ENCODE measurements at regions not wholly inside any gene's neighbourhood (a gene's known extent, or its start where the extent isn't known, plus 50 kb on each side); places are given as distances from the start of the nearest gene placed in this dataset.

DNA sequence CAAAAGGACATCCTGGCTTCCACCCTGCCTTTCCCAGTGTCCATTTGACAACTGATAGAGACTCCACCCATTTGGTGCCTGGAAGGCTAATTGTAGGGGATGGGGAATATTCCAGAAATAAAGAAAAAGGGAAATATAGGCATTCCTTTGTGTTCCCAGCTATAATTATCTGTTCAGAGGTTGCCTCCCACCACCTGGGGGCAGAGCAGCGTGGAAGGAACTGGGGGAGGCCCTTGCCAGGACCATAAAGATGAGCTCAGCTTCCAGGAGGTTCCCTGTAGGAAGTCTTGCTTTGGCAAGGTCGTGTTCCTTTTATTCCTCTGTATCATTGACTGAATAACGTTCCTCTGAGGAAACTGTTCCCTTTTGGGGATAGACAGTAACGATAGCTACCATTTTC, 214.7 kb downstream of the TFAP2C start:
- TF ChIP-seq, protein P1, sequence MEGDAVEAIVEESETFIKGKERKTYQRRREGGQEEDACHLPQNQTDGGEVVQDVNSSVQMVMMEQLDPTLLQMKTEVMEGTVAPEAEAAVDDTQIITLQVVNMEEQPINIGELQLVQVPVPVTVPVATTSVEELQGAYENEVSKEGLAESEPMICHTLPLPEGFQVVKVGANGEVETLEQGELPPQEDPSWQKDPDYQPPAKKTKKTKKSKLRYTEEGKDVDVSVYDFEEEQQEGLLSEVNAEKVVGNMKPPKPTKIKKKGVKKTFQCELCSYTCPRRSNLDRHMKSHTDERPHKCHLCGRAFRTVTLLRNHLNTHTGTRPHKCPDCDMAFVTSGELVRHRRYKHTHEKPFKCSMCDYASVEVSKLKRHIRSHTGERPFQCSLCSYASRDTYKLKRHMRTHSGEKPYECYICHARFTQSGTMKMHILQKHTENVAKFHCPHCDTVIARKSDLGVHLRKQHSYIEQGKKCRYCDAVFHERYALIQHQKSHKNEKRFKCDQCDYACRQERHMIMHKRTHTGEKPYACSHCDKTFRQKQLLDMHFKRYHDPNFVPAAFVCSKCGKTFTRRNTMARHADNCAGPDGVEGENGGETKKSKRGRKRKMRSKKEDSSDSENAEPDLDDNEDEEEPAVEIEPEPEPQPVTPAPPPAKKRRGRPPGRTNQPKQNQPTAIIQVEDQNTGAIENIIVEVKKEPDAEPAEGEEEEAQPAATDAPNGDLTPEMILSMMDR (IDR thresholded peaks at IDR 0.05): no peak
- TF ChIP-seq ZFX (IDR thresholded peaks at IDR 0.05; ENCODE audit: borderline replicate concordance): no peak
- no peak overlapping the region for H3K27ac ChIP-seq

DNA sequence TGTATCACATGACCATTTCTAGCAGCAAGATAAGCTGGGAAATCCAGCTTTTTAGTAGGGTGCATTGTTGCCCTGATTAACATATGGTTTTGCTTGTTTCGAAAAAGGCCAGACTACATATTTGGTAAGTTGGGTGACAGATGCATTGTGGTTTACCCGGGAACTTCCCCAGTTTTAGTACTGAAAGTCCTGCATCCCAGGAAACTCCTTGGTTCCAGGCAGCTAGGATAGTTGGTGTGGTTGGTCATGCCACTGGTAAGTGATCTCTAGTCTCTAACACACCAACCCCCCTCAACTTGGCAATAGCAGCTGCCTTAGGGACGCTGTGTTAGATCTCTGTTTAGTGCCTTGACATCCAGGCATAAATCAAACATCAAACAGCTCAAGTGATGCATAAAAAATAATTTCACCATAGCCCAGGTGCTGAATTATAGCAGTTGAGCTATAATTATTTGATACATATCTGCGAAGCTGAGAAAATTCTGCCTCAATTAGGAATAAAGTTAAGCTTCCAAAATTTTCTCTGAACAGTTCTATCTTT, 216.5 kb downstream of the TFAP2C start:
- TF ChIP-seq ZFX (IDR thresholded peaks at IDR 0.05; ENCODE audit: borderline replicate concordance): no peak
- TF ChIP-seq, protein P1 (IDR thresholded peaks at IDR 0.05): no peak
- no peak overlapping the region for H3K27ac ChIP-seq

DNA sequence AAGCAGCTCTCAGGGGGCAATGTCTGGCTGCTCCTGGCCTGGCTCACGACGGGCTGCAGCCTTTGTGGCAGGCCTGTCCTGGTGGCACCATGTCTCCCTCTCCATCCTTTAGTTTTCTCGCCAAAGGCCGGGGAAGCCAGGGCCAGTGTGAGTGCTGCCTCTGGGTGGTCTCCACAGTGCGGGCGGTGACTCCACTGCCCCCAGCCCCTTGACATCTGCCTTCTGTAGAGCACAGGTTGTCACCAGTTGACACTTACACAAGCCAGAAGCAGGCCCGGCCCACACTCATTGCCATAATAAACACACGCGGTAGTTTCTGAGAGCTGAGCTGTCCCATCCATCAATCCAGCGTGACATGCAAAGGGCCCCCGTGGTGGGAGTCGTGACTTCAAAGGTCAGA, 219.5 kb downstream of the TFAP2C start:
- no peak overlapping the region for H3K27ac ChIP-seq
- TF ChIP-seq, protein P1 (IDR thresholded peaks at IDR 0.05): no peak
- no peak for TF ChIP-seq ZFX (IDR thresholded peaks at IDR 0.05; ENCODE audit: borderline replicate concordance)

DNA sequence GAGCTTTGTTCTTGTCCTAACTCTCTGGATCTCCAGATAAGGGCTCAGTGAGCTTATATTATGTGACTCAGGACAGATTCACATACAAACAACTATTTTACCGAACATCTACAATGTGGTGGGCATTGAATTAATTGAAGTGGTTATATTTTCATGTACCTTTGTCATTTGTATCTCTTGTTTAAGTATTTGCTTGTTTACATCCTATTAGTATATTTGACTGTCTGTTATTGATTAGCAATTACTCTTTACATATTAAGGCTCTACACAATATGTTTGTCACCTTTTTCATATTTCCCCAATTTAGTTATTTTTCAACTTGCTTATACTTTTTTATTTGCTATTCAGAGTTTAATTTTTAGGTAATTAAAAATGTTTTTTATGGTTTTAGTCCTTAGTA, 222.4 kb downstream of the TFAP2C start:
- H3K27ac ChIP-seq: no peak overlapping the region
- TF ChIP-seq ZFX (IDR thresholded peaks at IDR 0.05; ENCODE audit: borderline replicate concordance): no peak
- TF ChIP-seq, protein P1 (IDR thresholded peaks at IDR 0.05): no peak

DNA sequence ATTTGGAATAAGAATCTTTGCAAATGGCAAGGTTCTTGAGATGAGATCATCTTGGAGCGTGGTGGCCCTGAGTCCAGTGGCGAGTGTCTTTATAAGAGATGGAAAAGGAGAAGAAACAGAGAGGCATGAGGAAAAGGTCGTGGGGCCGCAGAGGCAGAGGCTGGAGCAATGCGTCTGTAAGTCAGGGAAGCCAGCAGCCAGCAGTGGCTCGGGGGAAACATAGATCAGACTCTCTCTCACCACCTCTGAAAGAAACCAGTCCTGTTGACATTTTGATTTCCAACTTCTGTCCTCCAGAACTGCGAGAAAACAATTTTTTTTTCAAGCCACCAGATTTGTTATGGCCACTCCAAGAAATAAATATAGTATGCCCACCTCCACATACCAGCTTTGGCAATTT, 226.6 kb downstream of the TFAP2C start:
- TF ChIP-seq ZFX (IDR thresholded peaks at IDR 0.05; ENCODE audit: borderline replicate concordance): no peak
- TF ChIP-seq, protein P1 (IDR thresholded peaks at IDR 0.05): no peak

DNA sequence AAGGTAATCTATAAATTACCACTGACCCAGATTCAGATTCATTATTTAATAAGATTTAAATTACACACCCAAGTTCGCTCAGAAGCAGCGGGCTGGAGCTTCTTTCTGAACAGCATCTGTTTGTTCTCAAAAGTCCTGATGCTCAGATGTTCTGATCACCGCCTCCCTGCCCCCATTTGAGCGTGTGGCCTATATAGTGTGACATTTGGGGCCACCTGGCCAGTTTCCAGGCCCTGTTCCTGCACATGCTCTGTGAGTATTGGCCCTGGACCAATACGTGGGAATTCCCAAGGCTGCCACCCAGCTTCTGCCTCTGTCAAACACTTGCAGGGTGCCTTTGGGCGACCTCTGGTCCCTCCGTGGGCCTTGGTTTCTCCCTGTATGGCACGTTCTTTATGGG, 228.8 kb downstream of the TFAP2C start:
- no peak for TF ChIP-seq ZFX (IDR thresholded peaks at IDR 0.05; ENCODE audit: borderline replicate concordance)
- TF ChIP-seq, protein P1 (IDR thresholded peaks at IDR 0.05): no peak
- H3K27ac ChIP-seq: no peak overlapping the region

More for the DNA sequence above, 226.6 kb downstream of the TFAP2C start:
- no peak overlapping the region for H3K27ac ChIP-seq

DNA sequence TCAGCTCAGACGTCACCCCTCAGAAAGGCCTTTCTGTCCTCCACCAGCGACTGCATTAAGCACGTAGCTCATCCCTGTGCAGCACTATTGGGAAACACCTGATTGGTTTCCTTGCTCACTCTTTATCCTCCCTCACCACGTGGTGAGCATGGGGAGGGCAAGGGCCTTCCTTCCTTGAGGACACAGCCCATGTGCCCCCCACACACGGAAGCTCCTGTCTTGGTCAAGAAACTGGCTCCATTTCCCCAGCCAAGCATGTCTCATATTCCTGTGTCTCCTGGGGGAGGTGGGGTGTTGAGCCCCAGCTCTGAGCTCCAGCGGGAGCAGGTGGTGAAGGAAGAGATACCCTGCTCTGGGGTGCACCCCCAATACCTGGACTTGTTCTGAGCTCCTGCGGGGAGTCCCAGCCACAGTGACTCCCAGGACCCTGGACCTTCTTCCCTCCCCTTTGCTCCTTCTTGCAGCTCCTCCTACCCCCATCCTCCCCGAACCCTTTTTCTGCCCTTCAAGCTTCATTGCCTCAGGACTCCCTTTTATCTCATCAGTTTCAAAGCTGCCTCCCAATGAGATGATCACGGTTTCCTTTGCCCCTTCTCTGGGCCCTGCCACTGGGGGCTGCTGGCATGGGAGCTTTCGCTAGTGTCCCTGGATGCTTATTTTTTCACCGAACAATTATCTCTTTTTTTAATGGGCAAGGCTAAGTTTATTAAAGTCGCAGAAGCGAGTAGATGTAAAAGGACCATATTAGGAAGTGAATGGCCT, 230.1 kb downstream of the TFAP2C start:
- no peak for TF ChIP-seq ZFX (IDR thresholded peaks at IDR 0.05; ENCODE audit: borderline replicate concordance)
- TF ChIP-seq, protein P1 (IDR thresholded peaks at IDR 0.05): no peak
- no peak overlapping the region for H3K27ac ChIP-seq

Measured in 22Rv1 (cell line).